ENCODE measurements at regions not wholly inside any gene's neighbourhood (a gene's known extent, or its start where the extent isn't known, plus 50 kb on each side); places are given as distances from the start of the nearest gene placed in this dataset.

GRCh38 chr3:30555968-30556367 is 50.4 kb upstream of the TGFBR2 start:
- no peak overlapping the region for H3K4me2 ChIP-seq
- no peaks in the 10 kb centered on the region for H4K20me1 ChIP-seq (replicated peaks; ENCODE audit: insufficient read depth)
- no peaks in the 10 kb centered on the region for H3K79me2 ChIP-seq (replicated peaks; ENCODE audit: insufficient read depth)
- Mint-ChIP-seq H3K9me3 (no peaks in the 10 kb centered on the region), H3K27ac (no peak overlapping the region), H3K36me3 (ENCODE audit: low read depth) (no peaks in the 10 kb centered on the region), H3K27me3 (ENCODE audit: insufficient read depth, low read depth, poor library complexity) (no peaks in the 10 kb centered on the region), H3K4me1 (peaks cover 29% of the 10 kb centered on the region), H3K4me3 (no peak overlapping the region)
- no peaks in the 10 kb centered on the region for H3K27me3 ChIP-seq (ENCODE audit: insufficient read depth)
- ATAC-seq (no peak), DNase-seq (ENCODE audit: low spot score) (no peak)
- TF ChIP-seq REST (IDR thresholded peaks at IDR 0.05; ENCODE audit: unreplicated experiment) (no peak), ZNF331 (CRISPR knock-in tag; IDR thresholded peaks at IDR 0.05; ENCODE audit: low read depth) (no peak), ZNF114 (CRISPR knock-in tag; IDR thresholded peaks at IDR 0.05) (no peak), ETS1 (IDR thresholded peaks at IDR 0.05) (no peak), STAT1 (IDR thresholded peaks at IDR 0.05; ENCODE audit: unreplicated experiment) (no peak), ZNF462 (CRISPR knock-in tag; IDR thresholded peaks at IDR 0.05) (no peak), CTCF (conservative IDR thresholded peaks at IDR 0.05; ENCODE audit: low read depth in 2 of 2) (no peak), NANOG (IDR thresholded peaks at IDR 0.05; ENCODE audit: borderline replicate concordance) (no peak), EZH2 (IDR thresholded peaks at IDR 0.05; ENCODE audit: low read depth, unreplicated experiment) (no peak), JUNB (IDR thresholded peaks at IDR 0.05; ENCODE audit: unreplicated experiment) (no peak), EZH2phosphoT487 (IDR thresholded peaks at IDR 0.05; ENCODE audit: unreplicated experiment) (no peak), CREB1 (CRISPR knock-in tag; IDR thresholded peaks at IDR 0.05; ENCODE audit: low read depth) (no peak), POLR2AphosphoS5 (IDR thresholded peaks at IDR 0.05; ENCODE audit: low read depth) (no peak)
- H3K9me2 ChIP-seq (ENCODE audit: insufficient read depth) = peaks cover 7% of the 10 kb centered on the region; the same call in 1 of the 2 replicates
- no peak overlapping the region for H3K27ac ChIP-seq (ENCODE audit: low read depth)
- H3K36me3 ChIP-seq (ENCODE audit: insufficient read depth) = no peaks in the 10 kb centered on the region
- H2AFZ ChIP-seq = no peak overlapping the region
- H3K4me3 ChIP-seq = no peak overlapping the region
- peaks cover 25% of the 10 kb centered on the region for H3K4me1 ChIP-seq (ENCODE audit: insufficient read depth)
- H3F3A ChIP-seq (replicated peaks; ENCODE audit: low read depth) = no peaks in the 10 kb centered on the region

Data from GM23338 (cell line).